ENCODE measurements at regions not wholly inside any gene's neighbourhood (a gene's known extent, or its start where the extent isn't known, plus 50 kb on each side); places are given as distances from the start of the nearest gene placed in this dataset.

DNA sequence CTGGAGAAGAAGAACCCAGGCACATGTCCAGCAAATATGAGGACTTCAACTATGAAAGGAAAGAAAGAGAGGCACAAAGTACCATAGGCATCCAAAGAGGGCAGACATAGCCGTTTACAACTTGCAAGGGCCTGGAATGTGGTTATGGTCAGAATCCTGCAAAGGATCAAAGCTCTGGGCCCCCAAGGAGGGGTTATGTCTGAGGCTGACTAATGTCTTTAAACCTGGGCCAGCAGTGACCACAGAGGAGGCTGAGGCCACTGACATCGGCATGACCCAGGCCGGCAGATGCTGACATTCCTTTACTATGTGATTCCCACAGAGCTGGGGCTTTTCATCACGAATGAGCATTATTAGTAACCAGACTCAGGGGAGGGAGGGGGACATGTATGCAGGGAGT, 861.1 kb downstream of the DHX35 start:
- Histone ChIP-seq H3K27ac (no peak overlapping the region), H3K4me2 (ENCODE audit: low read length) (no peak overlapping the region), H3K27me3 (ENCODE audit: control insufficient read depth, insufficient read depth, low read length) (no peaks in the 10 kb centered on the region), H3K79me2 (no peaks in the 10 kb centered on the region), H3K4me1 (peaks cover 24% of the 10 kb centered on the region), H3K9ac (no peak overlapping the region), H3K36me3 (ENCODE audit: control insufficient read depth, insufficient read depth, low read length) (no peaks in the 10 kb centered on the region), H2AFZ (no peak overlapping the region), H3K9me3 (ENCODE audit: control insufficient read depth, low read length) (no peaks in the 10 kb centered on the region), H3K4me3 (ENCODE audit: low read depth, low read length) (no peak overlapping the region)
- TF ChIP-seq, protein P1, sequence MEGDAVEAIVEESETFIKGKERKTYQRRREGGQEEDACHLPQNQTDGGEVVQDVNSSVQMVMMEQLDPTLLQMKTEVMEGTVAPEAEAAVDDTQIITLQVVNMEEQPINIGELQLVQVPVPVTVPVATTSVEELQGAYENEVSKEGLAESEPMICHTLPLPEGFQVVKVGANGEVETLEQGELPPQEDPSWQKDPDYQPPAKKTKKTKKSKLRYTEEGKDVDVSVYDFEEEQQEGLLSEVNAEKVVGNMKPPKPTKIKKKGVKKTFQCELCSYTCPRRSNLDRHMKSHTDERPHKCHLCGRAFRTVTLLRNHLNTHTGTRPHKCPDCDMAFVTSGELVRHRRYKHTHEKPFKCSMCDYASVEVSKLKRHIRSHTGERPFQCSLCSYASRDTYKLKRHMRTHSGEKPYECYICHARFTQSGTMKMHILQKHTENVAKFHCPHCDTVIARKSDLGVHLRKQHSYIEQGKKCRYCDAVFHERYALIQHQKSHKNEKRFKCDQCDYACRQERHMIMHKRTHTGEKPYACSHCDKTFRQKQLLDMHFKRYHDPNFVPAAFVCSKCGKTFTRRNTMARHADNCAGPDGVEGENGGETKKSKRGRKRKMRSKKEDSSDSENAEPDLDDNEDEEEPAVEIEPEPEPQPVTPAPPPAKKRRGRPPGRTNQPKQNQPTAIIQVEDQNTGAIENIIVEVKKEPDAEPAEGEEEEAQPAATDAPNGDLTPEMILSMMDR (IDR thresholded peaks at IDR 0.05) = no peak

DNA sequence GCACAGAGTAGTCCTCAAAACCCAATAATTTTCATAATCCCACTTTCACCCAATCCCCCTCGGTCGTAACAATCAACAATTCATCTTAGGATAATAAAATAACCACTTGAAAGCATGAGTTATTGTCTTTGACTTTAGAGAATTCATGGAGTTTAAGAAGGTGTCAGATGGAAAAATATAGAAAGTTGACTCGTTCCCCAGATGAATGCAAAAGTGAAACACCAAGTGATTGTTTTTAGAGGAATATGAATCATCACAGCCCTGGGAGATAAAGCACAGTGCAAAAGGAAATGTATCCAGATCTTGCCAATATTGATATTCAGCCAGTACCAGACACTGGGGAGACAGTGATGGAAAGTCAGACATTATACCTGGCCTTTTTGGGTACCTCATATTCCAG, 860.5 kb downstream of the DHX35 start:
- Histone ChIP-seq H3K27ac (no peak overlapping the region), H3K9ac (no peak overlapping the region), H3K27me3 (ENCODE audit: control insufficient read depth, insufficient read depth, low read length) (no peaks in the 10 kb centered on the region), H3K9me3 (ENCODE audit: control insufficient read depth, low read length) (no peaks in the 10 kb centered on the region), H2AFZ (no peak overlapping the region), H3K36me3 (ENCODE audit: control insufficient read depth, insufficient read depth, low read length) (no peaks in the 10 kb centered on the region), H3K4me2 (ENCODE audit: low read length) (no peak overlapping the region), H3K79me2 (no peaks in the 10 kb centered on the region), H3K4me1 (peaks cover 24% of the 10 kb centered on the region), H3K4me3 (ENCODE audit: low read depth, low read length) (no peak overlapping the region)
- TF ChIP-seq, protein P1 (IDR thresholded peaks at IDR 0.05) = no peak

DNA sequence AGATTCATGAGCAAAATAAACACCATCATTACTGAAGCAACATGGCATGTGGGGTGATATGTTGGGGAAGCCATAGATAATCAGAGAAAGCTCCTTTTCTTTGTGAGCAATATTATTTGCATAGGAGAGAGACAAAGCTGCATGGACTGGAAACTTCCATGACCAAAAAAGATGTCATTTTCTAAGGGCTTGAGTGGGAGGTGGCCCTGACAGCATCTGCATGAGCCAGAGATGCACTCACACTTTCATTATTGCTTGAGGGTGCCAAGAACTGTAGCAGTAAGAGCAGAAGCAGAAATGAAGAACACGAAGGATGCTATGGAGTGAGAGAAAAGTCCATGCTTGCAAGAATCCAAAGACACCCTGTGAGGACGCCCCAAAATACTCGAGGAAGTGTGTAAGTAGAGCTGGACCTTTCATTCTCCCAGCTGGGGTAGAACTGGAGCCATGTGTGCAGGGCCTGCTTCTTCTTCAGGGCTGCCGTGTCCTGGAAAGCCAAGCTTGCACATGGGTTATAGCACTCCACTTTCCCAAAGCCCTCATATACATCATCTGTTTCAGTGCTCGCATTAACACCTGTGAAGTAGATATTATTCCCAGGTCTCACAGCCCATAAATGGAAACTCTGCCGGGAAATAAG, 851.2 kb downstream of the DHX35 start:
- Histone ChIP-seq H3K4me1 (peaks cover 20% of the 10 kb centered on the region), H3K27me3 (ENCODE audit: control insufficient read depth, insufficient read depth, low read length) (no peaks in the 10 kb centered on the region), H2AFZ (peak overlapping the region; percentile 14), H3K79me2 (no peaks in the 10 kb centered on the region), H3K27ac (no peak overlapping the region), H3K4me2 (ENCODE audit: low read length) (no peak overlapping the region), H3K4me3 (ENCODE audit: low read depth, low read length) (no peak overlapping the region), H3K9me3 (ENCODE audit: control insufficient read depth, low read length) (no peaks in the 10 kb centered on the region), H3K36me3 (ENCODE audit: control insufficient read depth, insufficient read depth, low read length) (no peaks in the 10 kb centered on the region), H3K9ac (no peak overlapping the region)
- TF ChIP-seq, protein P1 (IDR thresholded peaks at IDR 0.05) = no peak

DNA sequence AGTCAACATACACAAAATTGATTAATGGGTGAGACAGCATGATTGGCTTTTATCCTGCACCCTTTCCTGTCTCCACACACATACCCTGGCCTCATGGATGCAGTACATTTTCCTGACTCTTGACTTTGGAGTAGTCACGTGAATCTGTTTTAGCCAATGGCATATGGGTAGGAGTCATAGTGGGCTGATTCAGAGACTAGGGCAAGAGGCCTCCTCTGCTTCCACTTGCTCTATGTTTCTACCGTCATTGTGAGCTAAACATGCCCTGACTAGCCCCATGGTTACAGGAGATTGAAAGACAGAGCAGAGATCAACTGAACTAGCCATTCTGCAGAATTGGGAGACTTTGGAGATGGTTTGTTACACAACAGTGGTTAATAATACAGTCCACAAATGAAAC, 850.0 kb downstream of the DHX35 start:
- no peaks in the 10 kb centered on the region for H3K79me2 ChIP-seq
- no peaks in the 10 kb centered on the region for H3K9me3 ChIP-seq (ENCODE audit: control insufficient read depth, low read length)
- H3K4me2 ChIP-seq (ENCODE audit: low read length) = no peak overlapping the region
- H3K4me3 ChIP-seq (ENCODE audit: low read depth, low read length) = no peak overlapping the region
- H3K4me1 ChIP-seq = peaks cover 26% of the 10 kb centered on the region
- TF ChIP-seq, protein P1 (IDR thresholded peaks at IDR 0.05) = no peak
- no peaks in the 10 kb centered on the region for H3K36me3 ChIP-seq (ENCODE audit: control insufficient read depth, insufficient read depth, low read length)
- H3K27ac ChIP-seq = no peak overlapping the region
- peak overlapping the region; percentile 3 for H2AFZ ChIP-seq
- H3K9ac ChIP-seq = no peak overlapping the region
- H3K27me3 ChIP-seq (ENCODE audit: control insufficient read depth, insufficient read depth, low read length) = no peaks in the 10 kb centered on the region

DNA sequence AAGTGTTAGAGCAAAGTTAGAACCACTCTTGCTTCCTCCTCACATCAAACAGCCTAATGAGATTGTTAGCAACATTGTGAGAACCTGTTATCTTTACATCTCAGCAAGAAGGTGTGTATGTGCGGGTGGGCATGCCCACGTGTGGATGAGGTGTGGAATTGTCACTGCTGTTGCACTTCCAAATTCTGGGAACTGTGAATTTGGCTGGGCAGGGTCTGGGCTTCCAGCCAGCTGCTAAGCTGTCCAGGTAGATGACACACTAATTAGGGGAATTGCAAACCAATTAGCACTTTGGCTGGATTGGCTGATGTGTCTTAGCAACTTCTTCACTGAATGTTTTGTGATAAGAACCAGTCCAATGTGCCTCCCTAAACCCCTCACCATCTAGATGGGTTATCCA, 848.2 kb downstream of the DHX35 start:
- peak overlapping the region; percentile 56 for H2AFZ ChIP-seq
- no peaks in the 10 kb centered on the region for H3K27me3 ChIP-seq (ENCODE audit: control insufficient read depth, insufficient read depth, low read length)
- TF ChIP-seq, protein P1 (IDR thresholded peaks at IDR 0.05) = no peak
- H3K79me2 ChIP-seq = no peaks in the 10 kb centered on the region
- H3K9me3 ChIP-seq (ENCODE audit: control insufficient read depth, low read length) = no peaks in the 10 kb centered on the region
- H3K4me2 ChIP-seq (ENCODE audit: low read length) = no peak overlapping the region
- H3K9ac ChIP-seq = no peak overlapping the region
- no peak overlapping the region for H3K4me3 ChIP-seq (ENCODE audit: low read depth, low read length)
- no peaks in the 10 kb centered on the region for H3K36me3 ChIP-seq (ENCODE audit: control insufficient read depth, insufficient read depth, low read length)
- H3K4me1 ChIP-seq = peaks cover 26% of the 10 kb centered on the region
- H3K27ac ChIP-seq = peak overlapping the region; percentile 67

All from parathyroid adenoma (tissue), 2 donors.